D721Med (cell line): ENCODE measurements at regions not wholly inside any gene's neighbourhood (a gene's known extent, or its start where the extent isn't known, plus 50 kb on each side); places are given as distances from the start of the nearest gene placed in this dataset.

Experiments
- DNase-seq: peaks from one replicate; pipeline ENCODE4 v3.0.0; 2011; ENCODE audit warnings: low spot score; ENCODE audit not compliant: insufficient read length
- FAIRE-seq: peaks from 2 replicates; lab custom pipeline; 2011; peaks lifted over from hg19 to GRCh38; lab: Jason Lieb, UNC
- CTCF ChIP-seq: IDR thresholded peaks from 2 replicates; pipeline ENCODE4 v1.5.1; 2012; ENCODE audit warnings: mild to moderate bottlenecking, control low read depth; ENCODE audit not compliant: insufficient read depth; ENCODE audit errors: missing control alignments

- no peak for TF ChIP-seq CTCF
- FAIRE-seq (no peak), DNase-seq (no peak)
Measured at GRCh38 chr11:33521384-33521783, 179.2 kb downstream of the C11orf91 start.

GRCh38 chr11:33520112-33520511 is 180.5 kb downstream of the C11orf91 start:
- TF ChIP-seq CTCF, result no peak
- FAIRE-seq (no peak), DNase-seq (no peak)

GRCh38 chr11:33515347-33515746 is 185.3 kb downstream of the C11orf91 start:
- FAIRE-seq, result no peak
- DNase-seq, result no peak
- no peak for TF ChIP-seq CTCF

GRCh38 chr11:33514079-33514925 is 186.3 kb downstream of the C11orf91 start:
- no peak for DNase-seq
- no peak for FAIRE-seq
- no peak for TF ChIP-seq CTCF

GRCh38 chr11:33509632-33510031 is 191.0 kb downstream of the C11orf91 start:
- no peak for DNase-seq
- no peak for FAIRE-seq
- TF ChIP-seq CTCF, result no peak

- TF ChIP-seq CTCF, result no peak
- FAIRE-seq (no peak), DNase-seq (no peak)
Measured at GRCh38 chr11:33507967-33508366, 192.7 kb downstream of the C11orf91 start.

GRCh38 chr11:33507356-33507755 is 193.3 kb downstream of the C11orf91 start:
- DNase-seq (no peak), FAIRE-seq (no peak)
- no peak for TF ChIP-seq CTCF
